DND-41 (cell line): ENCODE measurements at regions not wholly inside any gene's neighbourhood (a gene's known extent, or its start where the extent isn't known, plus 50 kb on each side); places are given as distances from the start of the nearest gene placed in this dataset.

Experiments
- ATAC-seq: fragments of 200-7000 bp; cut with Tn5 transposase; 3 replicates; pipeline ENCODE4 v1.9.1; 2021; ENCODE audit warnings: low read depth; ENCODE audit not compliant: insufficient read depth
- DNase-seq: peaks from one replicate; pipeline ENCODE4 v3.0.0-alpha.2; 2020
- H2AFZ ChIP-seq: 2 replicates; pipeline ENCODE4 v1.6.0; 2012; ENCODE audit warnings: low read depth, low read length
- H3K27ac ChIP-seq: 2 replicates; pipeline ENCODE4 v1.5.1; 2012; ENCODE audit warnings: low read length, inconsistent platforms
- H3K27me3 ChIP-seq: fragments of 200-600 bp; sonication (generic); 2 replicates; pipeline ENCODE4 v1.6.0; 2012; ENCODE audit warnings: low read length, mild to moderate bottlenecking, inconsistent platforms; ENCODE audit not compliant: insufficient read depth, poor library complexity
- H3K36me3 ChIP-seq: 2 replicates; pipeline ENCODE4 v1.5.1; 2012; ENCODE audit warnings: low read length, inconsistent platforms; ENCODE audit not compliant: insufficient read depth
- H3K4me1 ChIP-seq: 2 replicates; pipeline ENCODE4 v1.5.1; 2012; ENCODE audit warnings: mild to moderate bottlenecking, low read length; ENCODE audit not compliant: insufficient read depth
- H3K4me2 ChIP-seq: 2 replicates; pipeline ENCODE4 v1.6.0; 2012; ENCODE audit warnings: mild to moderate bottlenecking, moderate library complexity, low read length, inconsistent platforms; ENCODE audit not compliant: insufficient read depth
- H3K4me3 ChIP-seq, 2 experiments: fragments of 200-600 bp in 1 of 2; shearing (Covaris generic) in 1 of 2; 2 replicates each; pipeline ENCODE4 v1.5.1; 2012 to 2016; ENCODE audit warnings: inconsistent platforms in 2 of 2, low read length in 2 of 2, mild to moderate bottlenecking in 2 of 2, low read depth in 1 of 2, moderate library complexity in 1 of 2
- H3K79me2 ChIP-seq: 2 replicates; pipeline ENCODE4 v1.6.0; 2012; ENCODE audit warnings: low read length, inconsistent platforms; ENCODE audit not compliant: insufficient read depth
- H3K9ac ChIP-seq: 2 replicates; pipeline ENCODE4 v1.6.0; 2012; ENCODE audit warnings: low read depth, mild to moderate bottlenecking, inconsistent platforms, low read length, moderate library complexity
- H3K9me3 ChIP-seq: 2 replicates; pipeline ENCODE4 v1.5.1; 2012; ENCODE audit warnings: low read length, moderate library complexity, mild to moderate bottlenecking, inconsistent platforms; ENCODE audit not compliant: insufficient read depth, severe bottlenecking
- H4K20me1 ChIP-seq: 2 replicates; pipeline ENCODE4 v1.6.0; 2012; ENCODE audit warnings: low read length; ENCODE audit not compliant: insufficient read depth
- EZH2 ChIP-seq: IDR thresholded peaks from 3 replicates; pipeline ENCODE4 v1.6.1; 2012; ENCODE audit warnings: borderline replicate concordance, low read depth, mild to moderate bottlenecking, moderate library complexity, low read length, inconsistent platforms; ENCODE audit not compliant: severe bottlenecking
- TF ChIP-seq, protein P1 (sequence below): IDR thresholded peaks from 2 replicates; pipeline ENCODE4 v1.5.1; 2012; ENCODE audit warnings: borderline replicate concordance, low read length, moderate library complexity, mild to moderate bottlenecking; ENCODE audit not compliant: poor library complexity, severe bottlenecking; ENCODE audit errors: extremely low read depth

DNA sequence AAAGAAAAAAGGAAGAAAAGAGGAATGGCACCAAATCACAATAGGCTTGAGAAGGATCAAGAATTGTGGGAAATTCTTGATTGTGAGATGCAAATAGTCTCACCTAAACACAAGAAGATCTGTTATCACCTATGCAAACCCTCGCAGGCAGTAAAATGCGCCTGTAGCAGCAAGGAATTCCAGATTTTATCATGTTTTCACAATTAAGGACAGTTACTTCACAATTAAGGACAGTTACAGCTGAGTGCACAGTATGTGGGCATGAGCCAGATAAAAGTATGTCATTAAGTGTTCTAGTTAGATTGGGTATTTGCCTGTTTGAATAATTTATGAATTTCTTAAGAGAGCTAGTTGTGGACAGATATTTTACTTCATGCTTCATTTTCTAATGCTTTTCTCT lies 336.2 kb downstream of the CDC14C start:
- no peak for ATAC-seq
- TF ChIP-seq EZH2, result no peak
- TF ChIP-seq, protein P1, sequence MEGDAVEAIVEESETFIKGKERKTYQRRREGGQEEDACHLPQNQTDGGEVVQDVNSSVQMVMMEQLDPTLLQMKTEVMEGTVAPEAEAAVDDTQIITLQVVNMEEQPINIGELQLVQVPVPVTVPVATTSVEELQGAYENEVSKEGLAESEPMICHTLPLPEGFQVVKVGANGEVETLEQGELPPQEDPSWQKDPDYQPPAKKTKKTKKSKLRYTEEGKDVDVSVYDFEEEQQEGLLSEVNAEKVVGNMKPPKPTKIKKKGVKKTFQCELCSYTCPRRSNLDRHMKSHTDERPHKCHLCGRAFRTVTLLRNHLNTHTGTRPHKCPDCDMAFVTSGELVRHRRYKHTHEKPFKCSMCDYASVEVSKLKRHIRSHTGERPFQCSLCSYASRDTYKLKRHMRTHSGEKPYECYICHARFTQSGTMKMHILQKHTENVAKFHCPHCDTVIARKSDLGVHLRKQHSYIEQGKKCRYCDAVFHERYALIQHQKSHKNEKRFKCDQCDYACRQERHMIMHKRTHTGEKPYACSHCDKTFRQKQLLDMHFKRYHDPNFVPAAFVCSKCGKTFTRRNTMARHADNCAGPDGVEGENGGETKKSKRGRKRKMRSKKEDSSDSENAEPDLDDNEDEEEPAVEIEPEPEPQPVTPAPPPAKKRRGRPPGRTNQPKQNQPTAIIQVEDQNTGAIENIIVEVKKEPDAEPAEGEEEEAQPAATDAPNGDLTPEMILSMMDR, result no peak
- Histone ChIP-seq H3K36me3 (no peaks in the 10 kb centered on the region), H3K4me2 (no peak overlapping the region), H3K9me3 (no peaks in the 10 kb centered on the region), H3K27ac (no peak overlapping the region), H3K79me2 (no peaks in the 10 kb centered on the region), H3K9ac (no peak overlapping the region), H2AFZ (no peak overlapping the region), H3K4me1 (no peaks in the 10 kb centered on the region), H4K20me1 (no peaks in the 10 kb centered on the region), H3K27me3 (no peaks in the 10 kb centered on the region), H3K4me3 (no peak overlapping the region)
- no peak for DNase-seq

DNA sequence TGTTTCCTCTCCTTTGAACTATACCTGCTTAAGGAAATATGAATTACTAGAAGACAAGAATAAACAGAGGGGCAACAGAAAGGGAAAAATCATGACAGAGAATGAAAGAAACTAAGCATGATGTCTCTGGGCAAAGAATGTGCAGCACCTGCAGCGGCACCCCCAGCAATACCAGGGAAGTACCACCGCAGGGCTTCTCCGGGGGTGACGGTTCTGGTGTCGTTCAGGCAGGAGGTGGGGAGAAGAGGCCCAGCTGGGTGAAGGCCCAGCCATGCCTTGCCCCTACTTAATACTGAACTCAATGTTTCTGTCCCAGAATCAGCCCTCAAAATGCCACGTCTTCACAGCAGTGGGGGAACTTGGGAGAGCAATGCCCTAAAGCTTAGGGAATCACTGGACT lies 337.6 kb downstream of the CDC14C start:
- Histone ChIP-seq H3K4me3 (no peak overlapping the region), H3K9ac (no peak overlapping the region), H2AFZ (no peak overlapping the region), H3K36me3 (no peaks in the 10 kb centered on the region), H3K27me3 (no peaks in the 10 kb centered on the region), H3K9me3 (no peaks in the 10 kb centered on the region), H3K79me2 (no peaks in the 10 kb centered on the region), H4K20me1 (no peaks in the 10 kb centered on the region), H3K4me2 (no peak overlapping the region), H3K4me1 (no peaks in the 10 kb centered on the region), H3K27ac (no peak overlapping the region)
- no peak for ATAC-seq
- DNase-seq, result no peak
- TF ChIP-seq, protein P1, result no peak
- TF ChIP-seq EZH2, result no peak

DNA sequence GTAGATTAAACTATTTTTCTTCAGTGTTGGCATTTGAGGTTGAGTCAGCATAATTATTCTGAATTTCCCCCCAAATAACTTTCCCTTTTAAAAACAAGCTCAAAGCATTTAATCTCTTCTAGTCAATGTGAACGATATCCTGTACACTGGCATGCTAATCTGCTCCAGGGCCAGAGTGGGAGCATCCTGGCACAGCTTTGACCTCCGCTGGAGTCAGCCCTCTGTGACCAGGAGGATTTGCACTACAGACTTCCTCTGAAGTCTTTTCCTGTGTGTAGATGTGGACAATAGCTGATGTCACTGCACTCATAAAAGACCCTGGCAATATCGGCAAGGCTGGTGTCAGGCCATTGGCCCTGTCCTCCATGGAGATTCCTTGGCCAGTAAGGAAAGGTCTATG lies 340.2 kb downstream of the CDC14C start:
- ATAC-seq, result no peak
- no peak for TF ChIP-seq EZH2
- TF ChIP-seq, protein P1, result no peak
- no peak overlapping the region for H2AFZ ChIP-seq
- H3K9ac ChIP-seq, result no peak overlapping the region
- DNase-seq, result no peak
- no peaks in the 10 kb centered on the region for H3K27me3 ChIP-seq
- no peaks in the 10 kb centered on the region for H3K36me3 ChIP-seq
- H3K79me2 ChIP-seq, result no peaks in the 10 kb centered on the region
- H3K27ac ChIP-seq, result no peak overlapping the region
- H3K4me1 ChIP-seq, result no peaks in the 10 kb centered on the region
- H3K9me3 ChIP-seq, result no peaks in the 10 kb centered on the region
- H3K4me3 ChIP-seq, result no peak overlapping the region
- H3K4me2 ChIP-seq, result no peak overlapping the region
- no peaks in the 10 kb centered on the region for H4K20me1 ChIP-seq

DNA sequence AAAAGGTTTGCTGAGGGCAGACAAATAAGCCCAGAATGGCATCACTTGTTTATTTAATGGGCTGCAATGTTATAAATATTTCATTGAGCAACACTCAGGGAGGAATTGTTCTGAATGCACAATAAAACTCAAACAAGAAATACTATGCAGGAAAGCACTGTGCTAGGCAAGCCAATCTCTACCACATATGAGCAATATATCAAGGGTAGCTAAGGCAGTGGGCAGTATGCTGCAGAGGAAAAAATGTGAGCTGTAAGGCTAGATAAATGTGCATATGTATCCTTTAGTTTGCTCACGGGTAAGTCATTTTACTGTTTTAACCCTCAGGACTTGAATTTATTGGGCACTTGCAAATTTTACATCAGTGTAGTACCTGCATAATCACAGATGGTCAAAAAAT lies 349.6 kb downstream of the CDC14C start:
- no peak for TF ChIP-seq EZH2
- TF ChIP-seq, protein P1, result no peak
- Histone ChIP-seq H3K27me3 (no peaks in the 10 kb centered on the region), H3K4me2 (no peak overlapping the region), H3K79me2 (no peaks in the 10 kb centered on the region), H3K9me3 (no peaks in the 10 kb centered on the region), H3K27ac (no peak overlapping the region), H3K4me1 (no peaks in the 10 kb centered on the region), H3K36me3 (no peaks in the 10 kb centered on the region), H3K4me3 (no peak overlapping the region), H4K20me1 (no peaks in the 10 kb centered on the region), H2AFZ (no peak overlapping the region), H3K9ac (no peak overlapping the region)
- DNase-seq (no peak), ATAC-seq (no peak)
